Neural cell (in vitro differentiated cells): ENCODE measurements at regions not wholly inside any gene's neighbourhood (a gene's known extent, or its start where the extent isn't known, plus 50 kb on each side); places are given as distances from the start of the nearest gene placed in this dataset.

Source experiments
- MXI1 ChIP-seq: fragments of 450-650 bp; conservative IDR thresholded peaks from 2 replicates; pipeline ENCODE4 v1.6.1; 2014; ENCODE audit warnings: antibody characterized with exemption, mild to moderate bottlenecking; ENCODE audit not compliant: poor library complexity, severe bottlenecking
- POLR2AphosphoS5 ChIP-seq: IDR thresholded peaks from 2 replicates; pipeline ENCODE4 v1.6.1; 2012
- SMC3 ChIP-seq: fragments of 450-650 bp; conservative IDR thresholded peaks from 2 replicates; pipeline ENCODE4 v1.6.1; 2014; ENCODE audit warnings: antibody characterized with exemption, mild to moderate bottlenecking, moderate library complexity; ENCODE audit not compliant: poor library complexity

- no peak for TF ChIP-seq SMC3
- no peak for TF ChIP-seq MXI1
- no peak for TF ChIP-seq POLR2AphosphoS5
Observed at GRCh38 chr16:51699686-51700396, 548.8 kb upstream of the SALL1 start.
